Endothelial cell of umbilical vein (primary cell): ENCODE measurements at regions not wholly inside any gene's neighbourhood (a gene's known extent, or its start where the extent isn't known, plus 50 kb on each side); places are given as distances from the start of the nearest gene placed in this dataset.
A peak's percentile ranks its signal among the peaks of the same experiment; 100 is the strongest.

ENCODE experiments used
- BruUV-seq: library from RNA; stranded (reverse); fragments of 400-500 nt; replicated peaks from 2 replicates; lab custom pipeline; 2021; lab: Mats Ljungman, UMichigan
- CTCF ChIA-PET: fragments of 300-600, 350-600 bp; sonication (Branson Sonifier 250); formaldehyde crosslinking; loops from one replicate; lab custom pipeline; 2021; ENCODE audit warnings: antibody characterized with exemption, inconsistent platforms; lab: Charles Lee
- POLR2A ChIA-PET: fragments of 300-600, 350-600 bp; sonication (Branson Sonifier 250); formaldehyde crosslinking; loops from one replicate; lab custom pipeline; 2021; ENCODE audit warnings: antibody characterized with exemption, inconsistent platforms; lab: Charles Lee
- DNase-seq: peaks from one replicate; pipeline ENCODE4 v3.0.0-alpha.2; 2011; ENCODE audit warnings: low read depth, low spot score
- FAIRE-seq: peaks from 2 replicates; lab custom pipeline; 2011; peaks lifted over from hg19 to GRCh38; lab: Jason Lieb, UNC
- H2AFZ ChIP-seq: 2 replicates; pipeline ENCODE4 v1.6.0; 2012; ENCODE audit warnings: low read depth, low read length, control low read depth, inconsistent platforms
- H3K27ac ChIP-seq: 2 replicates; pipeline ENCODE4 v1.5.1; 2011; ENCODE audit warnings: low read depth, mild to moderate bottlenecking, control low read depth, low read length, moderate library complexity; ENCODE audit not compliant: insufficient read depth
- H3K27me3 ChIP-seq, 2 experiments: 2 replicates each; pipeline versions ENCODE4 v1.6.0 to v1.6.1; 2011; ENCODE audit warnings: low read length in 2 of 2, mixed read lengths in 1 of 2; ENCODE audit not compliant: control insufficient read depth in 2 of 2, insufficient read depth in 2 of 2
- H3K36me3 ChIP-seq, 2 experiments: 2 replicates in 1 of 2; 3 replicates in 1 of 2; pipeline ENCODE4 v1.5.1; 2011; ENCODE audit warnings: low read length in 2 of 2, mild to moderate bottlenecking in 1 of 2, moderate library complexity in 1 of 2; ENCODE audit not compliant: control insufficient read depth in 2 of 2, insufficient read depth in 2 of 2; ENCODE audit errors: extremely low read depth in 1 of 2
- H3K4me1 ChIP-seq: 3 replicates; pipeline ENCODE4 v1.5.1; 2011; ENCODE audit warnings: mild to moderate bottlenecking, low read length; ENCODE audit not compliant: control insufficient read depth, insufficient read depth; ENCODE audit errors: extremely low read depth
- H3K4me2 ChIP-seq: 2 replicates; pipeline ENCODE4 v1.6.1; 2011; ENCODE audit warnings: low read length, control low read depth, mixed read lengths; ENCODE audit not compliant: insufficient read depth
- H3K4me3 ChIP-seq, 3 experiments: fragments of 200-600 bp in 1 of 3; sonication (generic), shearing (Covaris generic) in 1 of 3; replicated peaks in 1 of 3; 2 replicates each; pipeline ENCODE4 v1.5.1; 2011 to 2016; ENCODE audit warnings: control low read depth in 3 of 3, low read length in 3 of 3, mild to moderate bottlenecking in 2 of 3, inconsistent platforms in 1 of 3, low read depth in 1 of 3, moderate library complexity in 1 of 3; ENCODE audit not compliant: insufficient read depth in 1 of 3
- H3K79me2 ChIP-seq: 2 replicates; pipeline ENCODE4 v1.6.0; 2012; ENCODE audit warnings: low read length, inconsistent platforms; ENCODE audit not compliant: control insufficient read depth, insufficient read depth
- H3K9ac ChIP-seq: replicated peaks from 2 replicates; pipeline ENCODE3; 2011; ENCODE audit warnings: low read length, control low read depth; ENCODE audit not compliant: insufficient read depth; ENCODE audit errors: extremely low read depth
- H3K9me1 ChIP-seq: replicated peaks from 3 replicates; pipeline ENCODE4 v1.6.0; 2011; ENCODE audit warnings: mild to moderate bottlenecking, low read length; ENCODE audit not compliant: control insufficient read depth, insufficient read depth; ENCODE audit errors: extremely low read depth
- H3K9me3 ChIP-seq: replicated peaks from 2 replicates; pipeline ENCODE4 v1.5.1; 2012; ENCODE audit warnings: low read length, inconsistent platforms; ENCODE audit not compliant: control insufficient read depth, insufficient read depth
- H4K20me1 ChIP-seq: replicated peaks from 2 replicates; pipeline ENCODE3; 2011; ENCODE audit warnings: mild to moderate bottlenecking, low read length; ENCODE audit not compliant: control insufficient read depth, insufficient read depth; ENCODE audit errors: extremely low read depth
- EZH2 ChIP-seq: IDR thresholded peaks from 2 replicates; pipeline ENCODE4 v1.6.1; 2012; ENCODE audit warnings: borderline replicate concordance, low read depth, mild to moderate bottlenecking, moderate library complexity, low read length, inconsistent platforms; ENCODE audit not compliant: severe bottlenecking
- FOS ChIP-seq: IDR thresholded peaks from 2 replicates; pipeline ENCODE4 v1.6.1; 2011; ENCODE audit warnings: mild to moderate bottlenecking, low read length, moderate library complexity, borderline replicate concordance; ENCODE audit not compliant: insufficient read depth
- GATA2 ChIP-seq: IDR thresholded peaks from 2 replicates; pipeline ENCODE4 v1.7.0; 2011; ENCODE audit warnings: low read depth, mild to moderate bottlenecking, moderate library complexity, mixed read lengths, low read length; ENCODE audit not compliant: insufficient read length, insufficient read depth
- JUN ChIP-seq: IDR thresholded peaks from 2 replicates; pipeline ENCODE4 v1.6.1; 2011; ENCODE audit warnings: borderline replicate concordance, low read depth; ENCODE audit not compliant: insufficient read length, insufficient read depth
- MYC ChIP-seq: IDR thresholded peaks from one replicate; pipeline ENCODE4 v1.6.1; 2011; ENCODE audit warnings: mild to moderate bottlenecking, low read depth, low read length
- POLR2A ChIP-seq: IDR thresholded peaks from 2 replicates; pipeline ENCODE4 v1.6.1; 2012; ENCODE audit warnings: low read depth, mild to moderate bottlenecking, control low read depth, low read length
- POLR2AphosphoS5 ChIP-seq: IDR thresholded peaks from 2 replicates; pipeline ENCODE4 v1.6.1; 2012; ENCODE audit warnings: low read depth, mild to moderate bottlenecking, control low read depth, low read length, moderate library complexity; ENCODE audit not compliant: insufficient read depth
- dilution Hi-C: fragments of 300-500 bp; cut with MboI; formaldehyde crosslinking; loops from one replicate; pipeline ENCODE4 v1.15.0; 2019; ENCODE audit warnings: low sequenced_read_pairs; ENCODE audit not compliant: extremely low pct_ligation_motif_present
- intact Hi-C: fragments of 100-400 bp; cut with micrococcal nuclease; formaldehyde crosslinking; loops from one replicate; pipeline ENCODE4 v1.10.0; 2022
- TF ChIP-seq, protein P1 (sequence below), 2 donors: IDR thresholded peaks; 1 replicate in 1 of 2; 2 replicates in 1 of 2; pipeline ENCODE4 v1.5.1; 2011; ENCODE audit warnings: low read length in 2 of 2, mild to moderate bottlenecking in 2 of 2, moderate library complexity in 2 of 2, control low read depth in 1 of 2, inconsistent platforms in 1 of 2, low read depth in 1 of 2; ENCODE audit not compliant: insufficient read depth in 1 of 2; ENCODE audit errors: extremely low read depth in 1 of 2
- TF ChIP-seq, protein P2 (sequence below): IDR thresholded peaks from 2 replicates; pipeline ENCODE4 v1.6.1; 2011; ENCODE audit not compliant: insufficient read depth, insufficient read length

DNA sequence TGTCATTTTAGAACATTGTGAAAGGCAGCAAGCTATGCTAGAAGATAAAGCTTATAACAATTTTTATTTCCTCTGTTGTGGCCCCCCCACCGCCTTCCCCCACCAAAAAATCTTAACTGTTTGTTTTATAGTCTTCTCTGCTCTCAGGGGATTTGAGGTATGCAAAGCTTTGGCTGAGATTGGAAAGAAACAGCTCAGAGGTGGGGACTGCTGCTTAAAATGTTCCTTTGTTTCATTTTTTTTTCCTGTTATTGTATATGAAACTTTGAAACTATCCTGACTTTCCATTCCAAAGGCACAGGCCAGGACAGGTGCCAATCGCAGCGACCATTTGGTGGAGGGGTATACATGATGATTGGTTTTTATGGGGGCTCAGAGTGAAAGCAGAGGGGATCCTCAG lies 114.7 kb upstream of the PHACTR1 start:
- Histone ChIP-seq H3K4me2 (no peak overlapping the region), H3K9me1 (no peaks in the 10 kb centered on the region), H4K20me1 (no peaks in the 10 kb centered on the region), H3K4me3 (no peak overlapping the region), H3K27ac (peak overlapping the region; percentile 25), H3K27me3 (no peaks in the 10 kb centered on the region), H3K4me1 (peaks cover 23% of the 10 kb centered on the region), H3K9ac (peak overlapping the region; percentile 12), H3K9me3 (no peaks in the 10 kb centered on the region), H3K79me2 (no peaks in the 10 kb centered on the region), H2AFZ (no peak overlapping the region), H3K36me3 (no peaks in the 10 kb centered on the region)
- intact Hi-C loops (loop anchor here (2.0 to 10.0 kb wide), 4 partner anchors 111 to 537 kb away; no protein-coding TSS in a partner anchor), dilution Hi-C loops (no loop called here)
- peak; percentile 63 for DNase-seq
- TF ChIP-seq, protein P1, sequence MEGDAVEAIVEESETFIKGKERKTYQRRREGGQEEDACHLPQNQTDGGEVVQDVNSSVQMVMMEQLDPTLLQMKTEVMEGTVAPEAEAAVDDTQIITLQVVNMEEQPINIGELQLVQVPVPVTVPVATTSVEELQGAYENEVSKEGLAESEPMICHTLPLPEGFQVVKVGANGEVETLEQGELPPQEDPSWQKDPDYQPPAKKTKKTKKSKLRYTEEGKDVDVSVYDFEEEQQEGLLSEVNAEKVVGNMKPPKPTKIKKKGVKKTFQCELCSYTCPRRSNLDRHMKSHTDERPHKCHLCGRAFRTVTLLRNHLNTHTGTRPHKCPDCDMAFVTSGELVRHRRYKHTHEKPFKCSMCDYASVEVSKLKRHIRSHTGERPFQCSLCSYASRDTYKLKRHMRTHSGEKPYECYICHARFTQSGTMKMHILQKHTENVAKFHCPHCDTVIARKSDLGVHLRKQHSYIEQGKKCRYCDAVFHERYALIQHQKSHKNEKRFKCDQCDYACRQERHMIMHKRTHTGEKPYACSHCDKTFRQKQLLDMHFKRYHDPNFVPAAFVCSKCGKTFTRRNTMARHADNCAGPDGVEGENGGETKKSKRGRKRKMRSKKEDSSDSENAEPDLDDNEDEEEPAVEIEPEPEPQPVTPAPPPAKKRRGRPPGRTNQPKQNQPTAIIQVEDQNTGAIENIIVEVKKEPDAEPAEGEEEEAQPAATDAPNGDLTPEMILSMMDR (IDR thresholded peaks at IDR 0.05; ENCODE audit: extremely low read depth in 1 of 2, insufficient read depth in 1 of 2, low read depth in 1 of 2, low read length in 2 of 2), result no peak
- TF ChIP-seq EZH2, result no peak
- no peak for TF ChIP-seq JUN
- TF ChIP-seq FOS, result no peak
- no peak for TF ChIP-seq POLR2AphosphoS5
- no peak for TF ChIP-seq GATA2
- TF ChIP-seq MYC, result no peak
- TF ChIP-seq, protein P2, sequence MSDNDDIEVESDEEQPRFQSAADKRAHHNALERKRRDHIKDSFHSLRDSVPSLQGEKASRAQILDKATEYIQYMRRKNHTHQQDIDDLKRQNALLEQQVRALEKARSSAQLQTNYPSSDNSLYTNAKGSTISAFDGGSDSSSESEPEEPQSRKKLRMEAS, result no peak
- TF ChIP-seq POLR2A, result no peak
- BruUV-seq, result no TSS peak
- ChIA-PET CTCF (interaction anchor here (0.6 to 10.9 kb wide), 16 partner anchors 17 to 946 kb away, joined by 3 to 203 read pairs (median 12); no protein-coding TSS in a partner anchor), POLR2A (interaction anchor here (0.8 to 2.8 kb wide), 6 partner anchors 17 to 312 kb away, joined by 3 to 18 read pairs (median 6); partner anchors contain the start of gene EDN1)
- FAIRE-seq, result no peak
